Mesothelial cell of epicardium (in vitro differentiated cells): ENCODE measurements at regions not wholly inside any gene's neighbourhood (a gene's known extent, or its start where the extent isn't known, plus 50 kb on each side); places are given as distances from the start of the nearest gene placed in this dataset.

ENCODE experiments used
- DNase-seq, 2 experiments: peaks; one replicate each; pipeline ENCODE4 v3.0.0; 2021; ENCODE audit warnings: low spot score in 2 of 2; ENCODE audit not compliant: unreplicated experiment in 2 of 2
- H3K27ac Mint-ChIP-seq: 2 replicates; pipeline ENCODE4 v1.8.0; 2021; ENCODE audit warnings: mixed read lengths
- H3K27me3 Mint-ChIP-seq: 2 replicates; pipeline ENCODE4 v1.8.0; 2021; ENCODE audit warnings: low read depth, mixed read lengths
- H3K36me3 Mint-ChIP-seq: 2 replicates; pipeline ENCODE4 v1.8.0; 2021; ENCODE audit warnings: mixed read lengths
- H3K4me1 Mint-ChIP-seq: 2 replicates; pipeline ENCODE4 v1.8.0; 2021; ENCODE audit warnings: mixed read lengths
- H3K4me3 Mint-ChIP-seq: 2 replicates; pipeline ENCODE4 v1.8.0; 2021; ENCODE audit warnings: mild to moderate bottlenecking, moderate library complexity, mixed read lengths
- H3K9me3 Mint-ChIP-seq: 2 replicates; pipeline ENCODE4 v1.8.0; 2021; ENCODE audit warnings: mixed read lengths
- CTCF ChIP-seq: fragments of 200-600 bp; sonication (generic); IDR thresholded peaks from one replicate; pipeline ENCODE4 v1.5.0; 2021; ENCODE audit warnings: antibody characterized with exemption; ENCODE audit not compliant: unreplicated experiment

- Mint-ChIP-seq H3K27me3 (peaks cover 6% of the 10 kb centered on the region), H3K36me3 (no peaks in the 10 kb centered on the region), H3K4me3 (no peak overlapping the region), H3K4me1 (peaks cover 19% of the 10 kb centered on the region), H3K9me3 (no peaks in the 10 kb centered on the region), H3K27ac (no peak overlapping the region)
- TF ChIP-seq CTCF = no peak
- no peak for DNase-seq
Observed at GRCh38 chr2:45124456-45124855, 115.2 kb upstream of the SIX2 start.

GRCh38 chr2:45123521-45124191 lies 114.4 kb upstream of the SIX2 start:
- TF ChIP-seq CTCF = no peak
- H3K36me3 Mint-ChIP-seq = no peaks in the 10 kb centered on the region
- peaks cover 19% of the 10 kb centered on the region for H3K4me1 Mint-ChIP-seq
- peaks cover 6% of the 10 kb centered on the region for H3K27me3 Mint-ChIP-seq
- no peak overlapping the region for H3K27ac Mint-ChIP-seq
- H3K4me3 Mint-ChIP-seq = no peak overlapping the region
- DNase-seq = no peak
- no peaks in the 10 kb centered on the region for H3K9me3 Mint-ChIP-seq

- H3K4me1 Mint-ChIP-seq = peaks cover 21% of the 10 kb centered on the region
- peaks cover 6% of the 10 kb centered on the region for H3K27me3 Mint-ChIP-seq
- H3K4me3 Mint-ChIP-seq = no peak overlapping the region
- no peaks in the 10 kb centered on the region for H3K36me3 Mint-ChIP-seq
- no peaks in the 10 kb centered on the region for H3K9me3 Mint-ChIP-seq
- H3K27ac Mint-ChIP-seq = no peak overlapping the region
- TF ChIP-seq CTCF = no peak
- DNase-seq = no peak
Observed at GRCh38 chr2:45123065-45123464, 113.8 kb upstream of the SIX2 start.

- no peaks in the 10 kb centered on the region for H3K9me3 Mint-ChIP-seq
- TF ChIP-seq CTCF = no peak
- no peak for DNase-seq
- H3K27ac Mint-ChIP-seq = no peak overlapping the region
- H3K27me3 Mint-ChIP-seq = peaks cover 6% of the 10 kb centered on the region
- H3K4me1 Mint-ChIP-seq = peaks cover 24% of the 10 kb centered on the region
- no peak overlapping the region for H3K4me3 Mint-ChIP-seq
- no peaks in the 10 kb centered on the region for H3K36me3 Mint-ChIP-seq
Observed at GRCh38 chr2:45121236-45121927, 112.1 kb upstream of the SIX2 start.

- Mint-ChIP-seq H3K9me3 (no peaks in the 10 kb centered on the region), H3K4me3 (no peak overlapping the region), H3K27ac (no peak overlapping the region), H3K27me3 (peaks cover 6% of the 10 kb centered on the region), H3K4me1 (peaks cover 24% of the 10 kb centered on the region), H3K36me3 (no peaks in the 10 kb centered on the region)
- no peak for DNase-seq
- TF ChIP-seq CTCF = no peak
Observed at GRCh38 chr2:45120546-45120945, 111.3 kb upstream of the SIX2 start.
